ENCODE measurements at regions not wholly inside any gene's neighbourhood (a gene's known extent, or its start where the extent isn't known, plus 50 kb on each side); places are given as distances from the start of the nearest gene placed in this dataset.

DNA sequence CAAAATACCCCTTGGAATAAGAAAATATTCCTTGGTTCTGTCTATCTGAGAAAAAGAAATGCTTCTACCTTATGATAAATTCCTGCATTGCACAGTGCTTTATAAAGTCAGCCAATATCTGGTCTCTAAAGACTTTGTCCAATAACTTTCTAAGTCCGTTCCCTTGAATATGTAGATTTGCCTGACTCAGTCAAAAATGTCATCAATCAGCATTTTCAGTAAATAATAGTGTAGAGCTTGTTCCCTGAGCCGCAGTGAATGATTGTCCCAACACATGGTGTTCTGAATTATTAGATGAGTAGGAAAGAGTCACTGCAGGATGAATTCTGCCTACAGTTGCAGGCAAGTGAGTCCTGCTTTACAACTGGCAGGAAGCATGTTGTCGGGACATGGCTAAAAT is 316.8 kb upstream of the RBMS1 start:
- TF ChIP-seq, protein P1, sequence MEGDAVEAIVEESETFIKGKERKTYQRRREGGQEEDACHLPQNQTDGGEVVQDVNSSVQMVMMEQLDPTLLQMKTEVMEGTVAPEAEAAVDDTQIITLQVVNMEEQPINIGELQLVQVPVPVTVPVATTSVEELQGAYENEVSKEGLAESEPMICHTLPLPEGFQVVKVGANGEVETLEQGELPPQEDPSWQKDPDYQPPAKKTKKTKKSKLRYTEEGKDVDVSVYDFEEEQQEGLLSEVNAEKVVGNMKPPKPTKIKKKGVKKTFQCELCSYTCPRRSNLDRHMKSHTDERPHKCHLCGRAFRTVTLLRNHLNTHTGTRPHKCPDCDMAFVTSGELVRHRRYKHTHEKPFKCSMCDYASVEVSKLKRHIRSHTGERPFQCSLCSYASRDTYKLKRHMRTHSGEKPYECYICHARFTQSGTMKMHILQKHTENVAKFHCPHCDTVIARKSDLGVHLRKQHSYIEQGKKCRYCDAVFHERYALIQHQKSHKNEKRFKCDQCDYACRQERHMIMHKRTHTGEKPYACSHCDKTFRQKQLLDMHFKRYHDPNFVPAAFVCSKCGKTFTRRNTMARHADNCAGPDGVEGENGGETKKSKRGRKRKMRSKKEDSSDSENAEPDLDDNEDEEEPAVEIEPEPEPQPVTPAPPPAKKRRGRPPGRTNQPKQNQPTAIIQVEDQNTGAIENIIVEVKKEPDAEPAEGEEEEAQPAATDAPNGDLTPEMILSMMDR (IDR thresholded peaks at IDR 0.05; ENCODE audit: low read length, missing control alignments): no peak
- DNase-seq (ENCODE audit: low read depth): no peak
- no peak overlapping the region for H3K4me3 ChIP-seq (replicated peaks; ENCODE audit: low read depth, low read length)

DNA sequence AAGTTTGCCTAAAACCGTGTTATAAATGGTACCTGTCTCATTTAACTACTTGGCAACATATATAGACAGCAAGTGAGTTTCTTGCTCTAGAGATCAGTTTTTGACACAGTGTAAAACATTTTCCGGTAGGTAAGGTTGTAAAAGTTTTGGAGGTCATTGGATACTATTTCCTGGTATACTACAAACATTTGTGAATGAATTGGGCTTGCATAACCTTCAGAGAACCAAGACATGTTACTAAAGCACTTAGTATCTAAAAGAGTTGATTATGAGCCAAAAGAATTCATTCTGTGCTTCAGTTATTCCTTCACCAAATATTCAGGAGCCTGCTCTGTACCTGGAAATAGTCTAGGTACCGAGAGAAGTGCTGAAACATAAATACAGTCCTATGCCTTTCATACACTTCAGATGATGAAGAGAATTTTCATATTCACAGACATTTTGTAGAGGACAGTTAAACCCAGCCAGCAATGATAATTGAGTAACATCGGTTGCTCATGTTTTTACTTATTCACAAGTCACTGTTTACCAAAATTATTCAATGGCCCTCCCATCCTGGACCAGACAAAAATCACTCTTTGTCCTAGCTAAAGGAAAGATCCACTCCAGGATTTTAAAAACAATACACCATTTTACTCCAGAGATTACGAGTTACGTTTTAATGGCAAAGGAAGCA is 319.4 kb upstream of the RBMS1 start:
- TF ChIP-seq, protein P1 (IDR thresholded peaks at IDR 0.05; ENCODE audit: low read length, missing control alignments): no peak
- DNase-seq (ENCODE audit: low read depth): no peak
- H3K4me3 ChIP-seq (replicated peaks; ENCODE audit: low read depth, low read length): no peak overlapping the region

DNA sequence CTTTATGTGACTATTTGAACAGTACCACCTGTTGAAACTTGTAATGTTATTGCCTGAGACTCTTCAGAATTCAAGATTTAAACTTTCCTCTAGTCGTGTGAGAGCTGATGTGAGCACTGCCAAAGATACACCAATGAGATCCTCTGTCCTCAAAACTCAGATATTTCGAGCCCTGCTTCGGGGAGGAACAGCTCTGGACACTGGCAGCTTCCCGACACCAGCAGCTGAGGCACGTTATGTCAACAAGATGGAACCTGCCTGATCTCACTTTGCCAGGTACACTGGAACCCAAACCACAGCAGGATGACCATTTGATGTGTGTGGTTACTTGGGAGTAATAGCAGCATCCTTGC is 319.9 kb upstream of the RBMS1 start:
- DNase-seq (ENCODE audit: low read depth): no peak
- TF ChIP-seq, protein P1 (IDR thresholded peaks at IDR 0.05; ENCODE audit: low read length, missing control alignments): no peak
- no peak overlapping the region for H3K4me3 ChIP-seq (replicated peaks; ENCODE audit: low read depth, low read length)

DNA sequence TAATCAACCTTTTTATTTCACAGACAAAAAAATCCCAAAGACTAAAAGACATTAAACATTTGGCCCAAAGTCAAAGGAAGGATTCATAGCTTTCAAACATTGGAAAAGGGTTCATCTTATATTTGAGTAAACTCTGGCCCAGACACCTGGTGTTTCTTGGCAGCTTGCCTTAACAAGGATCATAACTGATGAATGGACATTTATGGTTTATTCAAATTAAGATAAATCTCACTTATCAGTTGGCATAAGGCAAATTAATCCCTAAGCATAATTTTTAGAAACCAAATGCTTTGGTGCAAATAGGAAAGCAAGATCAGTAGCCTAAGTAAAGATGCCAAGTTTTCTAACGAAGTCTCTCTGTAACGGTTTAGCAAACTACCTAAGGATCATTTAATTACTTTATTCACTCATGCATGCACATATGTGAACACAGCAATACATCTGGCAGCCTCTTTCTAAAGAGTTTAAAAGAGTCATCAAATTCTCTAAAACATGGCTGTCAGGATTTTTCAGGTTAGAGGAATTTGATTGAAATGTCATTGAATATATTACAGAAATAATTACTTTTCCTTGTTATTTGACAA is 323.4 kb upstream of the RBMS1 start:
- TF ChIP-seq, protein P1 (IDR thresholded peaks at IDR 0.05; ENCODE audit: low read length, missing control alignments): no peak
- H3K4me3 ChIP-seq (replicated peaks; ENCODE audit: low read depth, low read length): no peak overlapping the region
- DNase-seq (ENCODE audit: low read depth): no peak

DNA sequence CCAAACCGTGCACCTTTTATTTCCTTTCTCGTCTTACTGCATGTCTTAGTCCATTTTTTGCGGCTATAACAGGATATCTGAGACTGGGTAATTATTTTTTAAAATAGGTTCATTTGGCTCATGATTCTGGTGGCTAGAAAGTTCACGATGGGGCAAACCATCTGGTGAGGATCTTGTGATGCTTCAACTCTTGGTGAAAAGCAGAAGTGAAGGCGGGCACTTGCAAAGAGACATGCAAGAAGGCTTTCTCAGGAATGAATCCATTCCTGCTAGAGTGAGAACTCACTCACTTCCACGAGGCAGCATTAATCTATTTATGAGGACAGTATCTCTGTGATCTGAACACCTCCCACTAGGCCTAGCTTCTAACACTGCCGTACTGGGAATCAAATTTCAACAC is 327.1 kb upstream of the RBMS1 start:
- TF ChIP-seq, protein P1 (IDR thresholded peaks at IDR 0.05; ENCODE audit: low read length, missing control alignments): no peak
- DNase-seq (ENCODE audit: low read depth): no peak
- H3K4me3 ChIP-seq (replicated peaks; ENCODE audit: low read depth, low read length): no peak overlapping the region

DNA sequence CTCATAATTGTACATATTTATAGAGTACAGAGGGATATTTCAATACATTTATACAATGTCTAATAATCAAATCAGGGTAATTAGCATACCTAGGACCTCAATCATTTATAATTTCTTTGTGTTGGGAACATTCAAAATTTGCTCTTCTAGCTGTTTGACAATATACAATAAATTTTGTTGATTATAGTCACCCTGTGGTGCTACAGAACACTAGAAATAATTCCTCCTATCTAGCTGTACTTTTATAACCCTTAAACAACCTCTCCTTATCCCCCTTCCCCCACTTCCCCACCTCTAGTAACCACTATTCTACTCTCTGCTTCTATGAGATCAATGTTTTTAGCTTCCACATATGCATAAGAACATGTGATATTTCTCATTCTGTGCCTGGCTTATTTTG is 328.4 kb upstream of the RBMS1 start:
- TF ChIP-seq, protein P1 (IDR thresholded peaks at IDR 0.05; ENCODE audit: low read length, missing control alignments): no peak
- H3K4me3 ChIP-seq (replicated peaks; ENCODE audit: low read depth, low read length): no peak overlapping the region
- no peak for DNase-seq (ENCODE audit: low read depth)

DNA sequence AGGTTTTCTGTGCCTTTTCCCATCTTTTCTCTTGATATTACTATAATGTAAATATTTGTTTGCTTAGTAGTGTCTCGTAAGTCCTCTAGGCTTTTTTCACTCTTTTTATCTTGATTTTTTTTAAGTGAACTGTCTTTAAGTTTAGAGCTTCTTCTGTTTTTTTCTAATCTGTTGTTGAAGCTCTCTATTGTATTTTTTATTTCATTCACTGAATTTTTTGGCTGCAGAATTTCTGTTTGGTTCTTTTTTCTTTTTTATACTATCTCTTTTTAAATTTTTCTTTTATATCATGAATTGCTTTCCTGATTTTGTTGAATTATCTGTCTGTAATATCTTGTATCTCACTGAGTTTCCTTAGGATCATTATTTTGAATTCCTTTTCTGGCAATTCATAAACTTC is 331.8 kb upstream of the RBMS1 start:
- no peak overlapping the region for H3K4me3 ChIP-seq (replicated peaks; ENCODE audit: low read depth, low read length)
- DNase-seq (ENCODE audit: low read depth): no peak
- TF ChIP-seq, protein P1 (IDR thresholded peaks at IDR 0.05; ENCODE audit: low read length, missing control alignments): no peak

All from fibroblast of pulmonary artery (primary cell).